GM12878 (cell line): ENCODE measurements at regions not wholly inside any gene's neighbourhood (a gene's known extent, or its start where the extent isn't known, plus 50 kb on each side); places are given as distances from the start of the nearest gene placed in this dataset.

ENCODE experiments used
- ATAC-seq: fragments of 200-7000 bp; cut with Tn5 transposase; 3 replicates; pipeline ENCODE4 v1.9.1; 2020; ENCODE audit warnings: mild to moderate bottlenecking, moderate library complexity
- BruUV-seq: library from RNA; stranded (reverse); fragments of 400-500 nt; replicated peaks from 2 replicates; lab custom pipeline; 2021; lab: Mats Ljungman, UMichigan
- CTCF ChIA-PET: fragments of 300-600 bp; sonication (Branson Sonifier 250); formaldehyde crosslinking; extraction: SDS; loops from one replicate; lab custom pipeline; 2021; ENCODE audit warnings: inconsistent platforms; lab: Yijun Ruan, JAX
- POLR2A ChIA-PET: fragments of 350-600 bp; formaldehyde crosslinking; extraction: SDS; loops from one replicate; lab custom pipeline; 2021; ENCODE audit warnings: inconsistent platforms; lab: Charles Lee
- RAD21 ChIA-PET: fragments of 300-600 bp; sonication (Branson Sonifier 250); formaldehyde crosslinking; loops from one replicate; lab custom pipeline; 2023; ENCODE audit warnings: antibody characterized with exemption; ENCODE audit not compliant: unreplicated experiment; lab: Charles Lee
- SMC1A ChIA-PET: fragments of 300-600 bp; sonication (Branson Sonifier 250); formaldehyde crosslinking; loops from one replicate; lab custom pipeline; 2023; ENCODE audit not compliant: unreplicated experiment, uncharacterized antibody; lab: Charles Lee
- DNase-seq: peaks from one replicate; pipeline ENCODE4 v3.0.0-alpha.2; 2011; ENCODE audit warnings: low read depth, low spot score
- FAIRE-seq: peaks from 3 replicates; lab custom pipeline; 2011; peaks lifted over from hg19 to GRCh38; lab: Jason Lieb, UNC
- H2AFZ ChIP-seq: 2 replicates; pipeline ENCODE4 v1.6.0; 2011; ENCODE audit warnings: low read depth, low read length, control low read depth; ENCODE audit not compliant: control insufficient read depth
- H3K27ac ChIP-seq: 2 replicates; pipeline ENCODE4 v1.5.1; 2011; ENCODE audit warnings: control low read depth; ENCODE audit not compliant: control insufficient read depth, insufficient read depth
- H3K27me3 ChIP-seq, 2 experiments: replicated peaks in 1 of 2; 2 replicates each; pipeline versions ENCODE4 v1.6.0 to v1.6.1; 2011; ENCODE audit warnings: low read length in 1 of 2; ENCODE audit not compliant: control insufficient read depth in 2 of 2, insufficient read depth in 2 of 2
- H3K36me3 ChIP-seq, 2 experiments: 2 replicates each; pipeline ENCODE4 v1.5.1; 2011; ENCODE audit warnings: low read length in 1 of 2; ENCODE audit not compliant: control insufficient read depth in 2 of 2, insufficient read depth in 2 of 2
- H3K4me1 ChIP-seq: 2 replicates; pipeline ENCODE4 v1.6.1; 2011; ENCODE audit warnings: mild to moderate bottlenecking, low read length, moderate library complexity, mixed read lengths; ENCODE audit not compliant: control insufficient read depth, insufficient read depth
- H3K4me2 ChIP-seq: 2 replicates; pipeline ENCODE4 v1.6.0; 2011; ENCODE audit warnings: control low read depth; ENCODE audit not compliant: control insufficient read depth, insufficient read depth
- H3K4me3 ChIP-seq: fragments of 200-600 bp; sonication (generic); 2 replicates; pipeline ENCODE4 v1.5.1; 2016
- H3K79me2 ChIP-seq: 2 replicates; pipeline ENCODE4 v1.6.0; 2011; ENCODE audit warnings: low read length; ENCODE audit not compliant: control insufficient read depth, insufficient read depth
- H3K9ac ChIP-seq: 2 replicates; pipeline ENCODE4 v1.8.0; 2011; ENCODE audit warnings: low read length, control low read depth, mixed read lengths; ENCODE audit not compliant: control insufficient read depth, insufficient read depth
- H3K9me3 ChIP-seq: replicated peaks from 3 replicates; pipeline ENCODE4 v1.5.1; 2011; ENCODE audit warnings: mild to moderate bottlenecking, low read length; ENCODE audit not compliant: control insufficient read depth, insufficient read depth
- H4K20me1 ChIP-seq: 2 replicates; pipeline ENCODE4 v1.6.0; 2011; ENCODE audit not compliant: control insufficient read depth, insufficient read depth
- HDAC6 ChIP-seq: fragments of 200-600 bp; sonication (generic); IDR thresholded peaks from one replicate; pipeline ENCODE4 v1.8.0; 2017; ENCODE audit warnings: antibody characterized with exemption; ENCODE audit not compliant: unreplicated experiment
- JUND ChIP-seq: IDR thresholded peaks from 2 replicates; pipeline ENCODE4 v1.6.1; 2012; ENCODE audit warnings: low read depth, mild to moderate bottlenecking, low read length, improper control_type of control experiment, moderate library complexity
- NR2C1 ChIP-seq: fragments of 450-650 bp; IDR thresholded peaks from 2 replicates; pipeline ENCODE4 v1.6.1; 2017; ENCODE audit warnings: antibody characterized with exemption, mild to moderate bottlenecking, moderate library complexity
- SMAD5 ChIP-seq: IDR thresholded peaks from 2 replicates; pipeline ENCODE4 v1.6.1; 2016; ENCODE audit warnings: antibody characterized with exemption, low read depth
- SPI1 ChIP-seq: IDR thresholded peaks from 2 replicates; pipeline ENCODE4 v1.6.1; 2011; ENCODE audit warnings: low read depth, mild to moderate bottlenecking, low read length, moderate library complexity, borderline replicate concordance; ENCODE audit not compliant: insufficient read depth
- SRF ChIP-seq, 2 experiments: IDR thresholded peaks; 2 replicates each; pipeline ENCODE4 v1.6.1; 2011; ENCODE audit warnings: low read depth in 2 of 2, low read length in 2 of 2, mild to moderate bottlenecking in 1 of 2, moderate library complexity in 1 of 2
- WRNIP1 ChIP-seq: IDR thresholded peaks from 2 replicates; pipeline ENCODE4 v1.6.1; 2011; ENCODE audit warnings: low read depth, low read length, improper control_type of control experiment, borderline replicate concordance
- WGBS: methylation state at CpG from one replicate; pipeline ENCODE4 v1.1.6; 2016; ENCODE audit warnings: low lambda C conversion rate; ENCODE audit not compliant: insufficient replicate concordance, insufficient coverage; ENCODE audit errors: missing lambda C conversion rate; 5-methylcytosine and 5-hydroxymethylcytosine counted together
- in situ Hi-C: fragments of 300-500 bp; cut with MboI; formaldehyde crosslinking; loops from 9 replicates; pipeline ENCODE4 v1.14.3; 2018; ENCODE audit warnings: mixed read lengths
- intact Hi-C: fragments of 100-400 bp; cut with micrococcal nuclease; formaldehyde crosslinking; loops from one replicate; pipeline ENCODE4 v1.14.2; 2022; ENCODE audit not compliant: unreplicated experiment
- TF ChIP-seq, protein P1 (sequence below): fragments of 450-650 bp; IDR thresholded peaks from 2 replicates; pipeline ENCODE4 v1.6.1; 2016; ENCODE audit warnings: mild to moderate bottlenecking

DNA sequence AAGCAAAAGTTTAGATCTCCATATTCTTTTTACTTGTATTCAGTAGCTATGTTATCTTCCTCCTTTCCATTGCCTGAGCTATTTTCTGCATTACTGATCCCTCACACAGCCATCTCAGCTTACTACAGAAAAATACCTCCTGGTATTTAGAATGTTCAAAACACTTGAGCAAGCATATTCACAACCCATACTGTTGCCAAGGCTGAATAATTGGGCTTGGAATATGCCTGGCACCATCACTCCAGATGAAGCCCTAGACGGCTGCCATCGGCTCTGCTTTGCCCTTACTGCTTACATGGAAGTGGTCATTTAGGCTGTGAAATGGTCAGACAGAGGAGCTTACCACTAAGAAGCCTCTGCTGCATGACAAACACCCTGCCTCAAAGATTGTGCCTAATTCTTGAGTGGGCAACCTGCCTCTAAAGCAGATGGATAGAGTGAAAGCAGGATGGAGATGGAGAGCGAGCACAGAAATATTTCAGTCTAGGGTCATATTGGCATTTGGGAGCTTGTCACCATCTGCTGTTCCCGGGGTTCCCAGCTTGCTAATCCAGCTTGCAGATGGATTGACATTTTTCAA is 92.5 kb upstream of the TAS2R1 start:
- no peaks in the 10 kb centered on the region for H3K36me3 ChIP-seq
- no TSS peak for BruUV-seq
- RAD21 ChIA-PET: no interaction called here
- POLR2A ChIA-PET: no interaction called here
- H3K4me1 ChIP-seq: no peaks in the 10 kb centered on the region
- DNase-seq: no peak
- no peaks in the 10 kb centered on the region for H3K79me2 ChIP-seq
- FAIRE-seq: no peak
- no peak for TF ChIP-seq SRF (IDR thresholded peaks at IDR 0.05; ENCODE audit: low read depth in 2 of 2, low read length in 2 of 2)
- TF ChIP-seq SMAD5: no peak
- TF ChIP-seq WRNIP1: no peak
- TF ChIP-seq JUND: no peak
- no peak for TF ChIP-seq HDAC6
- TF ChIP-seq, protein P1, sequence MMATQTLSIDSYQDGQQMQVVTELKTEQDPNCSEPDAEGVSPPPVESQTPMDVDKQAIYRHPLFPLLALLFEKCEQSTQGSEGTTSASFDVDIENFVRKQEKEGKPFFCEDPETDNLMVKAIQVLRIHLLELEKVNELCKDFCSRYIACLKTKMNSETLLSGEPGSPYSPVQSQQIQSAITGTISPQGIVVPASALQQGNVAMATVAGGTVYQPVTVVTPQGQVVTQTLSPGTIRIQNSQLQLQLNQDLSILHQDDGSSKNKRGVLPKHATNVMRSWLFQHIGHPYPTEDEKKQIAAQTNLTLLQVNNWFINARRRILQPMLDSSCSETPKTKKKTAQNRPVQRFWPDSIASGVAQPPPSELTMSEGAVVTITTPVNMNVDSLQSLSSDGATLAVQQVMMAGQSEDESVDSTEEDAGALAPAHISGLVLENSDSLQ: no peak
- TF ChIP-seq SPI1: no peak
- no peak for TF ChIP-seq NR2C1
- ATAC-seq: no peak
- no peaks in the 10 kb centered on the region for H3K9me3 ChIP-seq
- H3K27ac ChIP-seq: no peak overlapping the region
- in situ Hi-C loops: no loop called here
- 28% methylated on average over 4 of the region's 4 CpGs for WGBS
- H3K9ac ChIP-seq: no peak overlapping the region
- SMC1A ChIA-PET: no interaction called here
- no peaks in the 10 kb centered on the region for H3K27me3 ChIP-seq
- H3K4me3 ChIP-seq: no peak overlapping the region
- H2AFZ ChIP-seq: no peak overlapping the region
- intact Hi-C loops: no loop called here
- CTCF ChIA-PET: no interaction called here
- H4K20me1 ChIP-seq: no peaks in the 10 kb centered on the region
- H3K4me2 ChIP-seq: no peak overlapping the region
